CD14-positive monocyte (primary cell): ENCODE measurements at regions not wholly inside any gene's neighbourhood (a gene's known extent, or its start where the extent isn't known, plus 50 kb on each side); places are given as distances from the start of the nearest gene placed in this dataset.

ENCODE experiments used
- DNase-seq, 3 donors: peaks; one replicate each; pipeline ENCODE4 v3.0.0-alpha.2; 2011 to 2022
- H2AFZ ChIP-seq: 2 replicates; pipeline ENCODE4 v1.6.0; 2012; ENCODE audit warnings: mild to moderate bottlenecking, low read depth, low read length, inconsistent platforms; ENCODE audit not compliant: insufficient read depth, poor library complexity, severe bottlenecking
- H3K27ac ChIP-seq, 2 donors: 1 replicate in 1 of 2; 2 replicates in 1 of 2; pipeline ENCODE4 v1.5.1; 2012 to 2013; ENCODE audit warnings: low read length in 2 of 2, control low read depth in 1 of 2, inconsistent platforms in 1 of 2, low read depth in 1 of 2, mild to moderate bottlenecking in 1 of 2
- H3K27me3 ChIP-seq, 2 donors: one replicate each; pipeline versions ENCODE4 v1.6.0 to v1.6.1; 2011 to 2013; ENCODE audit warnings: low read length in 2 of 2; ENCODE audit not compliant: control insufficient read depth in 2 of 2, insufficient read depth in 2 of 2
- H3K36me3 ChIP-seq, 2 donors: replicated peaks in 1 of 2; 1 replicate in 1 of 2; 2 replicates in 1 of 2; pipeline versions ENCODE4 v1.5.1 to v1.6.1; 2012 to 2013; ENCODE audit warnings: low read length in 2 of 2, control low read depth in 1 of 2, inconsistent platforms in 1 of 2, mild to moderate bottlenecking in 1 of 2; ENCODE audit not compliant: insufficient read depth in 2 of 2, control insufficient read depth in 1 of 2
- H3K4me1 ChIP-seq, 2 donors: 1 replicate in 1 of 2; 2 replicates in 1 of 2; pipeline versions ENCODE4 v1.5.1 to v1.6.1; 2012 to 2013; ENCODE audit warnings: low read length in 2 of 2, control low read depth in 1 of 2, inconsistent platforms in 1 of 2, mild to moderate bottlenecking in 1 of 2, moderate library complexity in 1 of 2; ENCODE audit not compliant: insufficient read depth in 2 of 2, control insufficient read depth in 1 of 2
- H3K4me2 ChIP-seq: replicated peaks from 2 replicates; pipeline ENCODE3; 2012; ENCODE audit warnings: low read length, moderate library complexity, mild to moderate bottlenecking; ENCODE audit not compliant: poor library complexity, severe bottlenecking; ENCODE audit errors: extremely low read depth
- H3K4me3 ChIP-seq, 3 experiments: fragments of 200-600 bp in 1 of 3; sonication (generic) in 1 of 3; replicated peaks in 1 of 3; 1 replicate in 2 of 3; 2 replicates in 1 of 3; pipeline ENCODE4 v1.5.1; 2011 to 2013; ENCODE audit warnings: low read length in 3 of 3, mild to moderate bottlenecking in 3 of 3, control low read depth in 2 of 3, low read depth in 2 of 3, inconsistent platforms in 1 of 3, moderate library complexity in 1 of 3
- H3K79me2 ChIP-seq: 2 replicates; pipeline ENCODE4 v1.6.0; 2012; ENCODE audit warnings: mild to moderate bottlenecking, control low read depth, inconsistent platforms, low read length, moderate library complexity; ENCODE audit not compliant: insufficient read depth
- H3K9ac ChIP-seq: 2 replicates; pipeline ENCODE4 v1.6.0; 2017; ENCODE audit warnings: low read length, mild to moderate bottlenecking; ENCODE audit not compliant: insufficient read depth, poor library complexity, severe bottlenecking
- H3K9me3 ChIP-seq, 2 donors: replicated peaks in 1 of 2; 1 replicate in 1 of 2; 2 replicates in 1 of 2; pipeline versions ENCODE4 v1.5.1 to v1.6.1; 2012 to 2013; ENCODE audit warnings: low read length in 2 of 2, control low read depth in 1 of 2; ENCODE audit not compliant: control insufficient read depth in 1 of 2, insufficient read depth in 1 of 2
- H4K20me1 ChIP-seq: 2 replicates; pipeline ENCODE4 v1.6.0; 2012; ENCODE audit warnings: mild to moderate bottlenecking, low read length, control low read depth, moderate library complexity; ENCODE audit not compliant: insufficient read depth
- H3K27ac Mint-ChIP-seq, 7 donors: one replicate each; pipeline ENCODE4 v1.8.0; 2020; ENCODE audit warnings: mild to moderate bottlenecking in 7 of 7, mixed read lengths in 7 of 7, moderate library complexity in 6 of 7, inconsistent platforms in 2 of 7
- H3K27me3 Mint-ChIP-seq, 3 donors: one replicate each; pipeline ENCODE4 v1.8.0; 2021 to 2022; ENCODE audit warnings: low read depth in 3 of 3, mild to moderate bottlenecking in 3 of 3, mixed read lengths in 3 of 3, moderate library complexity in 3 of 3, inconsistent platforms in 1 of 3
- H3K36me3 Mint-ChIP-seq, 2 donors: one replicate each; pipeline ENCODE4 v1.8.0; 2020; ENCODE audit warnings: mixed read lengths in 2 of 2, inconsistent platforms in 1 of 2, mild to moderate bottlenecking in 1 of 2
- H3K4me1 Mint-ChIP-seq: one replicate; pipeline ENCODE4 v1.8.0; 2020; ENCODE audit warnings: mild to moderate bottlenecking, mixed read lengths
- H3K4me3 Mint-ChIP-seq, 2 donors: one replicate each; pipeline ENCODE4 v1.8.0; 2020; ENCODE audit warnings: mild to moderate bottlenecking in 2 of 2, mixed read lengths in 2 of 2, moderate library complexity in 1 of 2
- H3K9me3 Mint-ChIP-seq, 7 donors: one replicate each; pipeline ENCODE4 v1.8.0; 2020 to 2022; ENCODE audit warnings: mixed read lengths in 7 of 7, mild to moderate bottlenecking in 6 of 7, moderate library complexity in 6 of 7, inconsistent platforms in 2 of 7
- WGBS: methylation state at CpG from one replicate; pipeline ENCODE4 v1.1.5; 2013; ENCODE audit warnings: missing lambda C conversion rate; ENCODE audit not compliant: insufficient coverage; 5-methylcytosine and 5-hydroxymethylcytosine counted together
- intact Hi-C, 2 donors: fragments of 100-400 bp; cut with micrococcal nuclease; formaldehyde crosslinking; loops; one replicate each; pipeline versions ENCODE4 v1.15.0 to v1.15.1; 2023
- TF ChIP-seq, protein P1 (sequence below): fragments of 200-600 bp; IDR thresholded peaks from one replicate; pipeline ENCODE4 v1.8.0; 2022; ENCODE audit warnings: antibody characterized with exemption, mild to moderate bottlenecking

- TF ChIP-seq, protein P1, sequence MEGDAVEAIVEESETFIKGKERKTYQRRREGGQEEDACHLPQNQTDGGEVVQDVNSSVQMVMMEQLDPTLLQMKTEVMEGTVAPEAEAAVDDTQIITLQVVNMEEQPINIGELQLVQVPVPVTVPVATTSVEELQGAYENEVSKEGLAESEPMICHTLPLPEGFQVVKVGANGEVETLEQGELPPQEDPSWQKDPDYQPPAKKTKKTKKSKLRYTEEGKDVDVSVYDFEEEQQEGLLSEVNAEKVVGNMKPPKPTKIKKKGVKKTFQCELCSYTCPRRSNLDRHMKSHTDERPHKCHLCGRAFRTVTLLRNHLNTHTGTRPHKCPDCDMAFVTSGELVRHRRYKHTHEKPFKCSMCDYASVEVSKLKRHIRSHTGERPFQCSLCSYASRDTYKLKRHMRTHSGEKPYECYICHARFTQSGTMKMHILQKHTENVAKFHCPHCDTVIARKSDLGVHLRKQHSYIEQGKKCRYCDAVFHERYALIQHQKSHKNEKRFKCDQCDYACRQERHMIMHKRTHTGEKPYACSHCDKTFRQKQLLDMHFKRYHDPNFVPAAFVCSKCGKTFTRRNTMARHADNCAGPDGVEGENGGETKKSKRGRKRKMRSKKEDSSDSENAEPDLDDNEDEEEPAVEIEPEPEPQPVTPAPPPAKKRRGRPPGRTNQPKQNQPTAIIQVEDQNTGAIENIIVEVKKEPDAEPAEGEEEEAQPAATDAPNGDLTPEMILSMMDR = no peak
- H3K9ac ChIP-seq = no peak overlapping the region
- intact Hi-C loops = no loop called here
- peaks cover 0 to 32% of the 10 kb centered on the region in 2 donors for H3K27me3 ChIP-seq
- no peak overlapping the region for H3K27ac ChIP-seq
- H3K36me3 ChIP-seq = no peaks in the 10 kb centered on the region
- no peaks in the 10 kb centered on the region for H3K79me2 ChIP-seq
- no peaks in the 10 kb centered on the region for H4K20me1 ChIP-seq
- Mint-ChIP-seq H3K4me1 (no peaks in the 10 kb centered on the region), H3K4me3 (no peak overlapping the region), H3K9me3 (peaks cover 0 to 12% (median 6%) of the 10 kb centered on the region in 7 donors), H3K27me3 (peaks cover 24 to 49% (median 38%) of the 10 kb centered on the region in 3 donors), H3K27ac (peak overlapping the region in 1 of 7 donors; percentile 30), H3K36me3 (no peaks in the 10 kb centered on the region)
- no peak overlapping the region for H3K4me3 ChIP-seq
- no peaks in the 10 kb centered on the region for H3K4me1 ChIP-seq
- WGBS = 88% methylated on average over 10 of the region's 11 CpGs
- no peak overlapping the region for H3K4me2 ChIP-seq
- H3K9me3 ChIP-seq = no peaks in the 10 kb centered on the region
- H2AFZ ChIP-seq = no peak overlapping the region
- no peak for DNase-seq
Measured at GRCh38 chr2:120579916-120580685, 155.6 kb upstream of the GLI2 start.

DNA sequence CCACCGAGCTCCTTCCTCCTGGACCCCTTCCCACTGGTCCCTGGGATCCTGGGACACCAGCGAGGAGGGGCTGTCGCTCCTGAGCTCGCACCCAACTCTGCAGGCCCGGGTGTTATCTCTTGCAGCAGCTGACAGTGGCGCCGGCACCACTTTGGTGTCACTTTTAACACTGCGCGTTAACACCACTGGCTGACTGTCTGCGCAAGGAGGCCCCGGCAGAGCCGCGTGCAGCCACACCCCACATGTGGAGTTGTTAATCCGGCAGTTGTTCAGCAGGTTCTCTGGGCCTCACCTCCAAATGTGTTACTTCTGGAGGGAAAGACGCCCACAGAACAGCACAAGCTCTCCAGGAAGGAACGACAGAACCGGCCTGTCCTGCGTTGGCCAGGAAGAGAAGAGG lies 155.0 kb upstream of the GLI2 start:
- H3K9me3 Mint-ChIP-seq = peaks cover 0 to 18% (median 10%) of the 10 kb centered on the region in 7 donors
- no peak overlapping the region for H2AFZ ChIP-seq
- H3K27ac Mint-ChIP-seq = peak overlapping the region in 1 of 7 donors; percentile 64
- TF ChIP-seq, protein P1 = no peak
- no peak overlapping the region for H3K4me3 ChIP-seq
- intact Hi-C loops = no loop called here
- no peak overlapping the region for H3K27ac ChIP-seq
- H3K36me3 ChIP-seq = no peaks in the 10 kb centered on the region
- no peak overlapping the region for H3K4me2 ChIP-seq
- H3K4me1 Mint-ChIP-seq = no peaks in the 10 kb centered on the region
- H4K20me1 ChIP-seq = no peaks in the 10 kb centered on the region
- H3K27me3 Mint-ChIP-seq = peaks cover 28 to 53% (median 36%) of the 10 kb centered on the region in 3 donors
- H3K4me3 Mint-ChIP-seq = no peak overlapping the region
- peaks cover 0 to 36% of the 10 kb centered on the region in 2 donors for H3K27me3 ChIP-seq
- H3K9me3 ChIP-seq = no peaks in the 10 kb centered on the region
- H3K36me3 Mint-ChIP-seq = no peaks in the 10 kb centered on the region
- no peak for DNase-seq
- no peak overlapping the region for H3K9ac ChIP-seq
- WGBS = 77% methylated on average over 14 of the region's 18 CpGs
- H3K4me1 ChIP-seq = no peaks in the 10 kb centered on the region
- no peaks in the 10 kb centered on the region for H3K79me2 ChIP-seq
